H1 (cell line): ENCODE measurements at regions not wholly inside any gene's neighbourhood (a gene's known extent, or its start where the extent isn't known, plus 50 kb on each side); places are given as distances from the start of the nearest gene placed in this dataset.

Source experiments
- CTCF ChIA-PET: fragments of 300-600 bp; sonication (Branson Sonifier 250); formaldehyde crosslinking; loops from one replicate; lab custom pipeline; 2021; ENCODE audit not compliant: partially characterized antibody; lab: Charles Lee
- POLR2A ChIA-PET: fragments of 300-600 bp; sonication (Branson Sonifier 250); formaldehyde crosslinking; loops from one replicate; lab custom pipeline; 2021; ENCODE audit warnings: inconsistent platforms; ENCODE audit not compliant: partially characterized antibody; lab: Charles Lee
- DNase-seq, 2 experiments: peaks; one replicate each; pipeline versions ENCODE4 v3.0.0 to v3.0.0-alpha.2; 2010 to 2022; ENCODE audit warnings: low spot score in 2 of 2, low read depth in 1 of 2, mixed read lengths in 1 of 2
- FAIRE-seq: peaks from 2 replicates; lab custom pipeline; 2011; peaks lifted over from hg19 to GRCh38; lab: Jason Lieb, UNC
- H2AFZ ChIP-seq: 2 replicates; pipeline ENCODE4 v1.8.1; 2012; ENCODE audit warnings: low read length, inconsistent platforms
- H2AK5ac ChIP-seq: 2 replicates; pipeline ENCODE4 v1.6.1; 2013; ENCODE audit warnings: low read depth, low read length
- H2BK120ac ChIP-seq: replicated peaks from 2 replicates; pipeline ENCODE3; 2013; ENCODE audit warnings: low read depth, low read length, inconsistent platforms
- H2BK12ac ChIP-seq: 2 replicates; pipeline ENCODE4 v1.6.1; 2013; ENCODE audit warnings: low read depth, low read length
- H2BK15ac ChIP-seq: 2 replicates; pipeline ENCODE4 v1.6.1; 2013; ENCODE audit warnings: low read length
- H2BK20ac ChIP-seq: 2 replicates; pipeline ENCODE4 v1.6.1; 2013; ENCODE audit warnings: low read length
- H2BK5ac ChIP-seq: 2 replicates; pipeline ENCODE4 v1.6.1; 2013; ENCODE audit warnings: low read depth, low read length
- H3K14ac ChIP-seq: 2 replicates; pipeline ENCODE4 v1.6.1; 2013; ENCODE audit warnings: inconsistent platforms; ENCODE audit not compliant: insufficient read length
- H3K18ac ChIP-seq: 2 replicates; pipeline ENCODE4 v1.6.1; 2013; ENCODE audit warnings: low read length; ENCODE audit errors: extremely low read depth
- H3K23ac ChIP-seq: 2 replicates; pipeline ENCODE4 v1.6.1; 2013; ENCODE audit warnings: inconsistent platforms; ENCODE audit not compliant: insufficient read length
- H3K23me2 ChIP-seq: 2 replicates; pipeline ENCODE4 v1.6.1; 2013; ENCODE audit warnings: low read depth, low read length
- H3K27ac ChIP-seq: 2 replicates; pipeline ENCODE4 v1.6.1; 2011; ENCODE audit warnings: low read depth, low read length, inconsistent platforms
- H3K27me3 ChIP-seq, 4 experiments: replicated peaks in 1 of 4; 1 replicate in 1 of 4; 2 replicates in 3 of 4; pipeline versions ENCODE4 v1.6.1 to v1.8.1; 2011 to 2013; ENCODE audit warnings: low read length in 3 of 4, mild to moderate bottlenecking in 3 of 4, inconsistent platforms in 2 of 4, mixed read lengths in 2 of 4, moderate library complexity in 1 of 4; ENCODE audit not compliant: control insufficient read depth in 3 of 4, insufficient read depth in 3 of 4; ENCODE audit errors: extremely low read depth in 1 of 4
- H3K36me3 ChIP-seq, 4 experiments: 2 replicates each; pipeline versions ENCODE4 v1.6.1 to v1.8.1; 2011 to 2013; ENCODE audit warnings: mild to moderate bottlenecking in 4 of 4, low read length in 3 of 4, moderate library complexity in 2 of 4, control low read depth in 1 of 4, inconsistent platforms in 1 of 4; ENCODE audit not compliant: insufficient read depth in 4 of 4, control insufficient read depth in 2 of 4
- H3K4ac ChIP-seq: replicated peaks from 2 replicates; pipeline ENCODE3; 2013; ENCODE audit warnings: low read length, low read depth, mixed read lengths, inconsistent platforms; ENCODE audit not compliant: insufficient read length
- H3K4me1 ChIP-seq, 4 experiments: replicated peaks in 1 of 4; 1 replicate in 1 of 4; 2 replicates in 3 of 4; pipeline versions ENCODE4 v1.6.1 to v1.8.1; 2011 to 2013; ENCODE audit warnings: low read length in 3 of 4, inconsistent platforms in 2 of 4, mixed read lengths in 1 of 4; ENCODE audit not compliant: insufficient read depth in 4 of 4, control insufficient read depth in 3 of 4
- H3K4me2 ChIP-seq, 2 experiments: 2 replicates each; pipeline versions ENCODE4 v1.6.1 to v1.8.1; 2011 to 2013; ENCODE audit warnings: low read depth in 2 of 2, low read length in 2 of 2, control low read depth in 1 of 2, inconsistent platforms in 1 of 2, mild to moderate bottlenecking in 1 of 2; ENCODE audit not compliant: insufficient read depth in 1 of 2
- H3K4me3 ChIP-seq, 4 experiments: fragments of 200-600, 300-600 bp in 1 of 4; sonication (generic), shearing (Covaris generic), sonication (Bioruptor Twin) in 1 of 4; 2 replicates each; pipeline versions ENCODE4 v1.5.1 to v1.8.1; 2011 to 2016; ENCODE audit warnings: low read length in 4 of 4, low read depth in 3 of 4, control low read depth in 2 of 4, inconsistent platforms in 2 of 4, mild to moderate bottlenecking in 2 of 4, mixed read lengths in 1 of 4, moderate library complexity in 1 of 4; ENCODE audit not compliant: insufficient read depth in 2 of 4; ENCODE audit errors: extremely low read depth in 1 of 4
- H3K56ac ChIP-seq: replicated peaks from 2 replicates; pipeline ENCODE3; 2013; ENCODE audit warnings: low read depth, mild to moderate bottlenecking, mixed read lengths, low read length, inconsistent platforms; ENCODE audit not compliant: insufficient read length
- H3K79me1 ChIP-seq: 2 replicates; pipeline ENCODE4 v1.6.1; 2013; ENCODE audit warnings: low read depth, low read length, control low read depth
- H3K79me2 ChIP-seq, 2 experiments: 2 replicates each; pipeline versions ENCODE4 v1.6.1 to v1.8.1; 2012 to 2013; ENCODE audit warnings: low read length in 2 of 2, mild to moderate bottlenecking in 2 of 2, inconsistent platforms in 1 of 2; ENCODE audit not compliant: insufficient read depth in 2 of 2, control insufficient read depth in 1 of 2
- H3K9ac ChIP-seq, 4 experiments: replicated peaks in 1 of 4; 1 replicate in 1 of 4; 2 replicates in 3 of 4; pipeline versions ENCODE4 v1.6.1 to v1.8.1; 2011 to 2013; ENCODE audit warnings: low read depth in 3 of 4, low read length in 3 of 4, control low read depth in 2 of 4, mild to moderate bottlenecking in 2 of 4, moderate library complexity in 2 of 4, inconsistent platforms in 1 of 4; ENCODE audit errors: extremely low read depth in 1 of 4
- H3K9me3 ChIP-seq, 2 experiments: 2 replicates each; pipeline versions ENCODE4 v1.6.1 to v1.8.1; 2012 to 2013; ENCODE audit warnings: mild to moderate bottlenecking in 2 of 2, moderate library complexity in 2 of 2, control low read depth in 1 of 2, inconsistent platforms in 1 of 2, low read depth in 1 of 2, low read length in 1 of 2, mixed read lengths in 1 of 2; ENCODE audit not compliant: insufficient read depth in 2 of 2
- H4K20me1 ChIP-seq, 2 experiments: replicated peaks in 1 of 2; 2 replicates each; pipeline versions ENCODE3 to v1.8.1; 2011 to 2013; ENCODE audit warnings: inconsistent platforms in 2 of 2, low read length in 2 of 2, mild to moderate bottlenecking in 1 of 2; ENCODE audit not compliant: insufficient read depth in 2 of 2, control insufficient read depth in 1 of 2
- H4K5ac ChIP-seq: 2 replicates; pipeline ENCODE4 v1.6.1; 2013; ENCODE audit warnings: low read length, low read depth, mixed read lengths, inconsistent platforms; ENCODE audit not compliant: insufficient read length
- H4K8ac ChIP-seq: 2 replicates; pipeline ENCODE4 v1.8.0; 2013; ENCODE audit warnings: mild to moderate bottlenecking, moderate library complexity, low read length, inconsistent platforms; ENCODE audit not compliant: insufficient read depth; ENCODE audit errors: extremely low read depth
- H4K91ac ChIP-seq: replicated peaks from 2 replicates; pipeline ENCODE3; 2013; ENCODE audit warnings: low read length, mixed read lengths, inconsistent platforms; ENCODE audit not compliant: insufficient read length
- BACH1 ChIP-seq: IDR thresholded peaks from 2 replicates; pipeline ENCODE4 v1.6.1; 2012; ENCODE audit warnings: low read length, improper control_type of control experiment
- CBX5 ChIP-seq: fragments of 300-800, 300-1000 bp; sonication (generic); IDR thresholded peaks from 2 replicates; pipeline ENCODE4 v1.7.1; 2016; ENCODE audit warnings: antibody characterized with exemption, low read length, low read depth
- CBX8 ChIP-seq: fragments of 300-800, 300-1000 bp; sonication (generic); IDR thresholded peaks from 2 replicates; pipeline ENCODE4 v1.7.1; 2016; ENCODE audit warnings: low read depth, low read length, borderline replicate concordance
- EGR1 ChIP-seq: IDR thresholded peaks from 2 replicates; pipeline ENCODE4 v1.6.1; 2011; ENCODE audit warnings: low read depth, low read length, borderline replicate concordance
- POLR2A ChIP-seq, 2 experiments: IDR thresholded peaks; 1 replicate in 1 of 2; 2 replicates in 1 of 2; pipeline ENCODE4 v1.6.1; 2011; ENCODE audit warnings: low read depth in 2 of 2, low read length in 2 of 2, mild to moderate bottlenecking in 2 of 2; ENCODE audit errors: control extremely low read depth in 1 of 2
- POLR2AphosphoS5 ChIP-seq: IDR thresholded peaks from 2 replicates; pipeline ENCODE4 v1.6.1; 2011; ENCODE audit warnings: low read depth, low read length
- POU5F1 ChIP-seq: IDR thresholded peaks from 2 replicates; pipeline ENCODE4 v1.6.1; 2011; ENCODE audit warnings: low read depth, mild to moderate bottlenecking, low read length, moderate library complexity
- RFX5 ChIP-seq: IDR thresholded peaks from 2 replicates; pipeline ENCODE4 v1.6.1; 2011; ENCODE audit warnings: low read depth, low read length, improper control_type of control experiment, borderline replicate concordance
- SP4 ChIP-seq: IDR thresholded peaks from 2 replicates; pipeline ENCODE4 v1.6.1; 2012; ENCODE audit warnings: low read length, inconsistent platforms
- SUZ12 ChIP-seq: fragments of 200-600 bp; sonication (generic); IDR thresholded peaks from 2 replicates; pipeline ENCODE4 v1.6.1; 2012; ENCODE audit warnings: mild to moderate bottlenecking, inconsistent platforms, low read length, moderate library complexity, mixed read lengths
- TAF1 ChIP-seq: IDR thresholded peaks from 2 replicates; pipeline ENCODE4 v1.6.1; 2011; ENCODE audit warnings: mild to moderate bottlenecking, low read depth, low read length
- TAF7 ChIP-seq: optimal IDR thresholded peaks from 2 replicates; pipeline ENCODE3; 2011; ENCODE audit warnings: low read depth, mild to moderate bottlenecking, inconsistent platforms, low read length, moderate library complexity, borderline replicate concordance
- TBP ChIP-seq: IDR thresholded peaks from 2 replicates; pipeline ENCODE4 v1.6.1; 2011; ENCODE audit warnings: low read depth, low read length, improper control_type of control experiment
- TCF12 ChIP-seq: IDR thresholded peaks from 2 replicates; pipeline ENCODE4 v1.6.1; 2011; ENCODE audit warnings: low read depth, mild to moderate bottlenecking, low read length
- YY1 ChIP-seq: IDR thresholded peaks from 2 replicates; pipeline ENCODE4 v1.6.1; 2011; ENCODE audit warnings: low read depth, mild to moderate bottlenecking, low read length
- WGBS, 2 experiments: shearing (Covaris generic) in 1 of 2; methylation state at CpG; one replicate each; pipeline versions ENCODE4 v1.1.6 to v1.1.7; 2013 to 2015; ENCODE audit warnings: low lambda C conversion rate in 2 of 2, mixed read lengths in 2 of 2, inconsistent platforms in 1 of 2, low coverage in 1 of 2, missing lambda C conversion rate in 1 of 2; ENCODE audit not compliant: insufficient replicate concordance in 2 of 2, insufficient coverage in 1 of 2, insufficient read length in 1 of 2; ENCODE audit errors: extremely low coverage in 1 of 2, missing lambda C conversion rate in 1 of 2; 5-methylcytosine and 5-hydroxymethylcytosine counted together

- Histone ChIP-seq H3K56ac (no peak overlapping the region), H3K79me2 (no peaks in the 10 kb centered on the region), H3K9ac (no peak overlapping the region), H2BK12ac (no peak overlapping the region), H3K27me3 (no peaks in the 10 kb centered on the region), H3K14ac (no peak overlapping the region), H3K18ac (no peak overlapping the region), H4K91ac (no peak overlapping the region), H3K9me3 (0 out of 4 replicates have a peak, but pooled peaks cover 0 to 2% of the 10 kb centered on the region in 2 experiments), H4K5ac (no peak overlapping the region), H3K4me3 (no peak overlapping the region), H3K27ac (no peak overlapping the region), H3K4ac (no peak overlapping the region), H3K4me2 (no peak overlapping the region), H2BK120ac (no peak overlapping the region), H4K8ac (no peak overlapping the region), H2BK20ac (no peak overlapping the region), H2AFZ (no peak overlapping the region), H3K36me3 (no peaks in the 10 kb centered on the region), H3K4me1 (no peaks in the 10 kb centered on the region), H3K23me2 (no peaks in the 10 kb centered on the region), H4K20me1 (no peaks in the 10 kb centered on the region), H3K23ac (no peak overlapping the region), H2AK5ac (no peak overlapping the region), H3K79me1 (no peaks in the 10 kb centered on the region), H2BK5ac (no peak overlapping the region), H2BK15ac (no peak overlapping the region)
- CTCF ChIA-PET: no interaction called here
- TF ChIP-seq TCF12 (no peak), POU5F1 (no peak), CBX5 (no peak), SP4 (no peak), EGR1 (no peak), POLR2A (IDR thresholded peaks at IDR 0.05; ENCODE audit: control extremely low read depth in 1 of 2, low read depth in 2 of 2, low read length in 2 of 2) (no peak), TAF7 (no peak), RFX5 (no peak), TAF1 (no peak), CBX8 (no peak), BACH1 (no peak), POLR2AphosphoS5 (no peak), YY1 (no peak), SUZ12 (no peak), TBP (no peak)
- FAIRE-seq (no peak), DNase-seq (no peak)
- WGBS, 2 experiments: 100% methylated on average over 1 of the region's 1 CpG; no CpG with 5 or more reads in 1 of the 2 experiments
- POLR2A ChIA-PET: no interaction called here
Measured at GRCh38 chr12:86729739-86730138, 473.5 kb upstream of the MGAT4C start.
